IMR-90 (cell line): ENCODE measurements at regions not wholly inside any gene's neighbourhood (a gene's known extent, or its start where the extent isn't known, plus 50 kb on each side); places are given as distances from the start of the nearest gene placed in this dataset.

Source experiments
- ATAC-seq: fragments of 200-7000 bp; cut with Tn5 transposase; 2 replicates; pipeline ENCODE4 v1.9.1; 2020; ENCODE audit warnings: low read depth, mild to moderate bottlenecking, moderate library complexity
- BruUV-seq: library from RNA; stranded (reverse); fragments of 400-500 nt; replicated peaks from 2 replicates; lab custom pipeline; 2021; lab: Mats Ljungman, UMichigan
- CTCF ChIA-PET: fragments of 300-600 bp; formaldehyde crosslinking; extraction: SDS; loops from one replicate; lab custom pipeline; 2021; ENCODE audit warnings: antibody characterized with exemption; lab: Yijun Ruan, JAX
- POLR2A ChIA-PET: fragments of 300-600 bp; sonication (Branson Sonifier 250); formaldehyde crosslinking; loops from one replicate; lab custom pipeline; 2022; ENCODE audit warnings: antibody characterized with exemption; ENCODE audit not compliant: unreplicated experiment; lab: Charles Lee
- DNase-seq: peaks from one replicate; pipeline ENCODE4 v3.0.0; 2013
- H2AFZ ChIP-seq: replicated peaks from 2 replicates; pipeline ENCODE3; 2013; ENCODE audit warnings: low read length, mild to moderate bottlenecking; ENCODE audit not compliant: poor library complexity
- H2AK5ac ChIP-seq: 2 replicates; pipeline ENCODE4 v1.6.1; 2013; ENCODE audit warnings: low read depth, low read length, inconsistent platforms
- H2AK9ac ChIP-seq: replicated peaks from 2 replicates; pipeline ENCODE3; 2013; ENCODE audit warnings: mild to moderate bottlenecking, low read depth, low read length, moderate library complexity; ENCODE audit not compliant: poor library complexity
- H2BK120ac ChIP-seq: 2 replicates; pipeline ENCODE4 v1.6.1; 2013; ENCODE audit warnings: low read depth, low read length, inconsistent platforms
- H2BK15ac ChIP-seq: 3 replicates; pipeline ENCODE4 v1.6.1; 2013; ENCODE audit warnings: low read depth, low read length, inconsistent platforms
- H2BK20ac ChIP-seq: 2 replicates; pipeline ENCODE4 v1.6.1; 2013; ENCODE audit warnings: low read depth, mild to moderate bottlenecking, inconsistent platforms, low read length, moderate library complexity
- H2BK5ac ChIP-seq: 2 replicates; pipeline ENCODE4 v1.6.1; 2013; ENCODE audit warnings: mild to moderate bottlenecking, low read depth, low read length, inconsistent platforms; ENCODE audit not compliant: poor library complexity, severe bottlenecking
- H3K14ac ChIP-seq: replicated peaks from 2 replicates; pipeline ENCODE4 v1.6.1; 2013; ENCODE audit warnings: low read depth, low read length, inconsistent platforms
- H3K18ac ChIP-seq: 2 replicates; pipeline ENCODE4 v1.6.1; 2013; ENCODE audit warnings: low read depth, low read length, control low read depth
- H3K23ac ChIP-seq: 2 replicates; pipeline ENCODE4 v1.6.1; 2013; ENCODE audit warnings: low read depth, low read length, inconsistent platforms
- H3K27ac ChIP-seq: 2 replicates; pipeline ENCODE4 v1.5.1; 2013; ENCODE audit warnings: mild to moderate bottlenecking, control low read depth, low read length; ENCODE audit not compliant: insufficient read depth
- H3K27me3 ChIP-seq: 2 replicates; pipeline ENCODE4 v1.6.1; 2013; ENCODE audit warnings: low read length; ENCODE audit not compliant: control insufficient read depth, insufficient read depth
- H3K36me3 ChIP-seq: 2 replicates; pipeline ENCODE4 v1.6.1; 2013; ENCODE audit warnings: low read length, mixed read lengths; ENCODE audit not compliant: control insufficient read depth, insufficient read depth
- H3K4ac ChIP-seq: 2 replicates; pipeline ENCODE4 v1.6.1; 2013; ENCODE audit warnings: low read depth, low read length, inconsistent platforms
- H3K4me1 ChIP-seq: 2 replicates; pipeline ENCODE4 v1.6.1; 2013; ENCODE audit warnings: low read length, mixed read lengths; ENCODE audit not compliant: control insufficient read depth, insufficient read depth
- H3K4me2 ChIP-seq: 2 replicates; pipeline ENCODE4 v1.6.1; 2013; ENCODE audit warnings: low read depth, mild to moderate bottlenecking, control low read depth, low read length, moderate library complexity
- H3K4me3 ChIP-seq: 2 replicates; pipeline ENCODE4 v1.5.1; 2013; ENCODE audit warnings: low read depth, mild to moderate bottlenecking, control low read depth, low read length, moderate library complexity; ENCODE audit not compliant: insufficient read depth
- H3K56ac ChIP-seq: 2 replicates; pipeline ENCODE4 v1.6.1; 2013; ENCODE audit warnings: low read length, inconsistent platforms; ENCODE audit not compliant: insufficient read depth; ENCODE audit errors: extremely low read depth
- H3K79me1 ChIP-seq, 2 experiments: 2 replicates each; pipeline ENCODE4 v1.6.1; 2013; ENCODE audit warnings: low read length in 2 of 2, inconsistent platforms in 1 of 2, low read depth in 1 of 2
- H3K9ac ChIP-seq: 2 replicates; pipeline ENCODE4 v1.6.1; 2013; ENCODE audit warnings: low read depth, low read length, control low read depth
- H3K9me1 ChIP-seq: 2 replicates; pipeline ENCODE4 v1.6.1; 2013; ENCODE audit warnings: low read length, inconsistent platforms; ENCODE audit not compliant: insufficient read depth
- H3K9me3 ChIP-seq: 2 replicates; pipeline ENCODE4 v1.6.1; 2013; ENCODE audit warnings: low read length; ENCODE audit not compliant: control insufficient read depth, insufficient read depth
- H4K20me1 ChIP-seq: 2 replicates; pipeline ENCODE4 v1.6.1; 2013; ENCODE audit warnings: low read length, inconsistent platforms; ENCODE audit not compliant: insufficient read depth
- H4K5ac ChIP-seq: 2 replicates; pipeline ENCODE4 v1.6.1; 2013; ENCODE audit warnings: mild to moderate bottlenecking, low read depth, low read length, control low read depth
- H4K8ac ChIP-seq, 2 experiments: 2 replicates each; pipeline ENCODE4 v1.6.1; 2013; ENCODE audit warnings: low read depth in 2 of 2, low read length in 2 of 2, control low read depth in 1 of 2, inconsistent platforms in 1 of 2
- H4K91ac ChIP-seq: 2 replicates; pipeline ENCODE4 v1.6.1; 2013; ENCODE audit warnings: low read depth, low read length, inconsistent platforms; ENCODE audit not compliant: insufficient read depth
- MAFK ChIP-seq: IDR thresholded peaks from 2 replicates; pipeline ENCODE4 v1.6.1; 2012; ENCODE audit warnings: low read depth, low read length, improper control_type of control experiment
- MXI1 ChIP-seq: IDR thresholded peaks from 2 replicates; pipeline ENCODE4 v1.6.1; 2012; ENCODE audit warnings: low read depth, mild to moderate bottlenecking, low read length, moderate library complexity, borderline replicate concordance
- POLR2A ChIP-seq: IDR thresholded peaks from 2 replicates; pipeline ENCODE4 v1.6.1; 2012; ENCODE audit warnings: mild to moderate bottlenecking, low read depth, low read length
- RAD21 ChIP-seq: IDR thresholded peaks from 2 replicates; pipeline ENCODE4 v1.6.1; 2012; ENCODE audit warnings: low read length, improper control_type of control experiment
- WGBS, 2 experiments: methylation state at CpG; one replicate each; pipeline versions ENCODE4 v1.1.5 to v1.1.7; 2013; ENCODE audit warnings: missing lambda C conversion rate in 2 of 2; ENCODE audit not compliant: insufficient read length in 1 of 2; ENCODE audit errors: extremely low coverage in 2 of 2; 5-methylcytosine and 5-hydroxymethylcytosine counted together
- dilution Hi-C: fragments of 300-500 bp; cut with HindIII; formaldehyde crosslinking; loops from one replicate; pipeline ENCODE4 v1.14.3; 2018; ENCODE audit warnings: low sequenced_read_pairs; ENCODE audit not compliant: unreplicated experiment
- in situ Hi-C: fragments of 300-500 bp; cut with MboI; formaldehyde crosslinking; loops from 3 replicates; pipeline ENCODE4 v1.14.3; 2019; ENCODE audit warnings: low sequenced_read_pairs, inconsistent platforms, mixed read lengths
- intact Hi-C: fragments of 100-400 bp; cut with micrococcal nuclease; formaldehyde crosslinking; loops from 2 replicates; pipeline ENCODE4 v1.10.0; 2022

GRCh38 chr5:74113196-74113540, 487.2 kb downstream of the ARHGEF28 start:
- Histone ChIP-seq H3K23ac (no peak overlapping the region), H2BK5ac (no peak overlapping the region), H3K9me3 (no peaks in the 10 kb centered on the region), H3K27ac (no peak overlapping the region), H3K27me3 (peaks cover 11% of the 10 kb centered on the region), H3K56ac (no peak overlapping the region), H3K9me1 (no peaks in the 10 kb centered on the region), H3K18ac (no peak overlapping the region), H3K14ac (no peak overlapping the region), H4K20me1 (no peaks in the 10 kb centered on the region), H3K4me3 (no peak overlapping the region), H3K4ac (no peak overlapping the region), H2BK20ac (no peak overlapping the region), H4K8ac (no peak overlapping the region), H3K4me1 (no peaks in the 10 kb centered on the region), H3K9ac (no peak overlapping the region), H2AK5ac (no peak overlapping the region), H2BK15ac (no peak overlapping the region), H4K91ac (no peak overlapping the region), H2AFZ (no peak overlapping the region), H3K36me3 (no peaks in the 10 kb centered on the region), H3K4me2 (no peak overlapping the region), H3K79me1 (no peaks in the 10 kb centered on the region), H2BK120ac (no peak overlapping the region), H4K5ac (no peak overlapping the region), H2AK9ac (no peak overlapping the region)
- dilution Hi-C loops (no loop called here), in situ Hi-C loops (no loop called here), intact Hi-C loops (no loop called here)
- DNase-seq, result no peak
- WGBS, 2 experiments, result no CpG with 5 or more reads among the region's 1 CpG
- no peak for TF ChIP-seq RAD21
- no peak for TF ChIP-seq MXI1
- TF ChIP-seq MAFK, result no peak
- no peak for TF ChIP-seq POLR2A
- CTCF ChIA-PET, result interaction anchor here (0.7 to 0.9 kb wide), 2 partner anchors 9 to 30 kb away, joined by 3 to 4 read pairs; no protein-coding TSS in a partner anchor
- POLR2A ChIA-PET, result no interaction called here
- ATAC-seq, result no peak
- BruUV-seq, result no TSS peak
